Activated B cell treated with CpG ODN at 0.5 μM for 24 hours (primary cell): ENCODE measurements at regions not wholly inside any gene's neighbourhood (a gene's known extent, or its start where the extent isn't known, plus 50 kb on each side); places are given as distances from the start of the nearest gene placed in this dataset.

Source experiments
- ATAC-seq: fragments of 200-7000 bp; cut with Tn5 transposase; one replicate; pipeline ENCODE4 v1.10.0; 2021; ENCODE audit warnings: low read depth, mild to moderate bottlenecking, moderate library complexity
- CTCF ChIA-PET: fragments of 350-600 bp; sonication (Branson Sonifier 250); formaldehyde crosslinking; loops from one replicate; lab custom pipeline; 2021; ENCODE audit warnings: antibody characterized with exemption; lab: Charles Lee
- POLR2A ChIA-PET: fragments of 350-600 bp; sonication (Branson Sonifier 250); formaldehyde crosslinking; loops from one replicate; lab custom pipeline; 2021; ENCODE audit warnings: antibody characterized with exemption; lab: Charles Lee
- DNase-seq: peaks from one replicate; pipeline ENCODE4 v3.0.0; 2022
- H3K27ac Mint-ChIP-seq: one replicate; pipeline ENCODE4 v1.8.0; 2020; ENCODE audit warnings: mixed read lengths
- H3K27me3 Mint-ChIP-seq: one replicate; pipeline ENCODE4 v1.8.0; 2021; ENCODE audit warnings: mixed read lengths
- H3K36me3 Mint-ChIP-seq: one replicate; pipeline ENCODE4 v1.8.0; 2021; ENCODE audit warnings: low read depth, mixed read lengths
- H3K4me1 Mint-ChIP-seq: one replicate; pipeline ENCODE4 v1.8.0; 2021; ENCODE audit warnings: mixed read lengths
- H3K4me3 Mint-ChIP-seq: one replicate; pipeline ENCODE4 v1.8.0; 2020; ENCODE audit warnings: mild to moderate bottlenecking, mixed read lengths
- H3K9me3 Mint-ChIP-seq: one replicate; pipeline ENCODE4 v1.8.0; 2020; ENCODE audit warnings: mixed read lengths
- intact Hi-C: fragments of 100-400 bp; cut with micrococcal nuclease; formaldehyde crosslinking; loops from one replicate; pipeline ENCODE4 v1.15.1; 2024
- TF ChIP-seq, protein P1 (sequence below): fragments of 200-600 bp; IDR thresholded peaks from one replicate; pipeline ENCODE4 v1.8.0; 2022; ENCODE audit warnings: antibody characterized with exemption, mild to moderate bottlenecking

DNA sequence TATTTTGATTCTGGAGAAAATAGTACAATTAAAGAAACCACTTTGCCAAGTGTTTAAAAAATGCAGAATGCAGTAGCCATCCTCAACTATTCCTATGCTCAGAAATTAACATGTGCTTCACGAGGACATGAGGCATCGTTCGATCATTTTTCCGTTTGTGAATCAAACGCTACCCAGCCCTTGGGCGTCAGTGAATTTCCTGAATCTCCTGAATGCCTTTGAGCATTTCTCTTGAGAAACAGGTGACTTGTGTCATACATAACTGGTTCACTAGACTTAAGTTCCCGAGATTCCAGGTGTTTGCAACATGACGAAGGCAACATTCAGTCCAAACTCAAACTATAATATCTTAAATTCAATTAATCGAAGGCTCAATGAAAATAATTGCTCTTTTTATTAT, 110.0 kb upstream of the ALKAL2 start:
- ChIA-PET CTCF (no interaction called here), POLR2A (no interaction called here)
- ATAC-seq = no peak
- TF ChIP-seq, protein P1, sequence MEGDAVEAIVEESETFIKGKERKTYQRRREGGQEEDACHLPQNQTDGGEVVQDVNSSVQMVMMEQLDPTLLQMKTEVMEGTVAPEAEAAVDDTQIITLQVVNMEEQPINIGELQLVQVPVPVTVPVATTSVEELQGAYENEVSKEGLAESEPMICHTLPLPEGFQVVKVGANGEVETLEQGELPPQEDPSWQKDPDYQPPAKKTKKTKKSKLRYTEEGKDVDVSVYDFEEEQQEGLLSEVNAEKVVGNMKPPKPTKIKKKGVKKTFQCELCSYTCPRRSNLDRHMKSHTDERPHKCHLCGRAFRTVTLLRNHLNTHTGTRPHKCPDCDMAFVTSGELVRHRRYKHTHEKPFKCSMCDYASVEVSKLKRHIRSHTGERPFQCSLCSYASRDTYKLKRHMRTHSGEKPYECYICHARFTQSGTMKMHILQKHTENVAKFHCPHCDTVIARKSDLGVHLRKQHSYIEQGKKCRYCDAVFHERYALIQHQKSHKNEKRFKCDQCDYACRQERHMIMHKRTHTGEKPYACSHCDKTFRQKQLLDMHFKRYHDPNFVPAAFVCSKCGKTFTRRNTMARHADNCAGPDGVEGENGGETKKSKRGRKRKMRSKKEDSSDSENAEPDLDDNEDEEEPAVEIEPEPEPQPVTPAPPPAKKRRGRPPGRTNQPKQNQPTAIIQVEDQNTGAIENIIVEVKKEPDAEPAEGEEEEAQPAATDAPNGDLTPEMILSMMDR = no peak
- H3K4me1 Mint-ChIP-seq = peaks cover 9% of the 10 kb centered on the region
- no peaks in the 10 kb centered on the region for H3K27me3 Mint-ChIP-seq
- intact Hi-C loops = no loop called here
- H3K36me3 Mint-ChIP-seq = no peaks in the 10 kb centered on the region
- DNase-seq = no peak
- no peak overlapping the region for H3K4me3 Mint-ChIP-seq
- no peaks in the 10 kb centered on the region for H3K9me3 Mint-ChIP-seq
- no peak overlapping the region for H3K27ac Mint-ChIP-seq

DNA sequence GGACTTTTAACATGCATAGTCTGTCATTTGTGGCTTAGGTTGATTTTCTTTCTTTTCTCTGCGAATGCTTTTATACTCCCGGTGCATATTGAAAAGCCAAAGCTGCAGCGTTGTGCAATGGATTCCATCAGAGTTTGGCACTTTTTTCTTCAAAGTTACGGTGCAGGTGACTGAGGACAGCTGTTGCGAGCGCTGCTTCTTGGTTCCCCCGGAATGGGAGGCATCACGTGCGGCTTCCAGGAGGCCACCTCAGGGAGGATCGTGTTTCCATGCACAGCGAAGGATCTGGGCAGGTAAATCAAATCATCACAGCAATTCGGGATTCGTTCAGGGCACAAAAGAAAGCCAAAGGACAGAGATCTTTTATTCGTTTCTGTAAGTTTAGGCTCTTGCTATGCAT, 109.6 kb upstream of the ALKAL2 start:
- ChIA-PET POLR2A (no interaction called here), CTCF (no interaction called here)
- Mint-ChIP-seq H3K27ac (no peak overlapping the region), H3K4me3 (no peak overlapping the region), H3K4me1 (peaks cover 9% of the 10 kb centered on the region), H3K9me3 (no peaks in the 10 kb centered on the region), H3K27me3 (no peaks in the 10 kb centered on the region), H3K36me3 (no peaks in the 10 kb centered on the region)
- intact Hi-C loops = no loop called here
- TF ChIP-seq, protein P1 = no peak
- DNase-seq (no peak), ATAC-seq (no peak)

DNA sequence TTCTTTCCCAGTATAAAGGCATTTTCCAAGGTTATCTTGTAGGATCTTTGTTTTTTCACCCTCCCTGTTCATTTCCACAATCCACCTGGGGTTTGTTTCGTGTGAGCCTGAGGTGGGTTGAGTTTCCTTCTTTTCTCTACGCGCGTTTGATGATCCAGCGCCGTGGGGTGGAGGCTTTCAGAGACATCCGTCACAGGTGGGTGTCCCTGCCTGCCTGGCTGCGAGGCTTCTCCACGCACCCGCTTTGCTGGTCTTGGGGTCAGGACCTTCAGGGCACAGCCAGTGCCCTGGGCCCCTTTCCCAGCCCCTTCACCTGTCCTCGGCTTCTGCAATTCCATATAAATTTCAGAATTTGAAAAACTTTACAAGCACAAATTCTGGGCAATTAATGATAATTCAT, 109.0 kb upstream of the ALKAL2 start:
- DNase-seq (no peak), ATAC-seq (no peak)
- ChIA-PET POLR2A (no interaction called here), CTCF (no interaction called here)
- no peak overlapping the region for H3K27ac Mint-ChIP-seq
- H3K27me3 Mint-ChIP-seq = no peaks in the 10 kb centered on the region
- TF ChIP-seq, protein P1 = no peak
- no peaks in the 10 kb centered on the region for H3K9me3 Mint-ChIP-seq
- no peaks in the 10 kb centered on the region for H3K36me3 Mint-ChIP-seq
- peaks cover 9% of the 10 kb centered on the region for H3K4me1 Mint-ChIP-seq
- intact Hi-C loops = no loop called here
- no peak overlapping the region for H3K4me3 Mint-ChIP-seq

DNA sequence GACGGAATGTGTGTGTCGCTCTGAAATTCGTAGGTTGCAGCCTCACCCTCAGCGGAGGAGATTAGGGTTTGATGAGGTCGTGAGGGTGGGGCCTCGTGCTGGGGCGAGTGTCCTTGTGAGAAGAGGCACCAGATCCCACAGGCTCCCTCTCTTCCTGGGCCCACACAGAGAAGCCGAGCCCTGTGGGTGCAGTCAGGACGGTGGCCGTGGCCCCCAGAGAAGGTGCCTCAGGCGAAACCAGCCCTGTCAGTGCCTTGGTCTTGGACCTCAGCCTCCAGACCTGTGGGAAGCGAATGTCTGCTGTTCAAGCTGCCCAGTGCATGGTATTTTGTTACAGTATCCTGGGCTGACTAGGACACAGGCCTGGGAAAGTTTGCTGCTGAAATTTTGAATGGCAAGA, 108.0 kb upstream of the ALKAL2 start:
- TF ChIP-seq, protein P1 = no peak
- Mint-ChIP-seq H3K36me3 (no peaks in the 10 kb centered on the region), H3K27me3 (no peaks in the 10 kb centered on the region), H3K27ac (no peak overlapping the region), H3K4me1 (peaks cover 9% of the 10 kb centered on the region), H3K4me3 (no peak overlapping the region), H3K9me3 (no peaks in the 10 kb centered on the region)
- DNase-seq (no peak), ATAC-seq (no peak)
- CTCF ChIA-PET = no interaction called here
- intact Hi-C loops = no loop called here
- POLR2A ChIA-PET = no interaction called here

DNA sequence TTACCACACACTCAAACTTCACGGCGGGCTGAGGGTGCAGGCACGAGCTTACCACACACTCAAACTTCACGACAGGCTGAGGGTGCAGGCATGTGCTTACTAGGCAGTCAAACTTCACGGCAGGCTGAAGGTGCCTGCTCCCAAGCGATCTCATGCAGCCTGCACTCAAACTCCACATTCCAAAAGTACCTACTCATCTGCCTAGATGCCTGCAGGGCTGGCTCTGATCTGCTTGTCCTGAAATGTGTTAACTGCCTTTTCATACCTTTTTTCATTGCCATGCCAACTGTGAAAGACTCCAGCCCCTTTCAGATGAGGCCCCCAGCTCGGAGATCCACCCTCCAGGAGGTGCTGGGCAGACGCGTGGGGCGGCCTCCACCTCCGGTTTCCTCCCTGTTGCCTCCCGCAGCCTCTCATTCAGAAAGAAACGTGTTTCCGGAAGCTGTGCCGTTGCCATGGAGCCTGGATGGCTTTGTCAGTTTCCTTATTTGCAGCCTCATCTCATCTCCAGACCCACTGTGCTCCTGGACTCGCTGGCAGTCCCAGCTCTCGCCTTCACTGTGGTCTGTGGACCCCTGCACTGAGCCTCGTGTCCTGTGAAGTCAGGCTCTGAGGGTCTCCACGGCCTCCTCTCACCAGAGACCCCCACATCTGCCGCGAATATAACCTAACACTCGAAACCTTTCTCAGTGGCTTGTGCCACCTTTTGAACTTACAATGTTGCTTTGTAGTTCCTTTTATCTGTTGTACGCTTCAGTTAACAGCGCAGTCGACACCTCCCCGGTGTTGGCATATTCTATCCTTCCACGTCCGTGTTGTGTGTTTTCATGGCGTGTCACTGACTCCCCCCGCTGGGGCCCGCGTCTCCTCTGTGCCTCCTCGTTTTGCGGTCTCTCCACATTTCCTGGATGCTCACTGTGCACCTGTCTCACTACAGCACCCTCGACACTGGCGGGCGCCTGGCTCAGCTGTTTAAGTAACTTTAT, 106.1 kb upstream of the ALKAL2 start:
- Mint-ChIP-seq H3K4me3 (peak overlapping the region; percentile 70), H3K36me3 (no peaks in the 10 kb centered on the region), H3K9me3 (no peaks in the 10 kb centered on the region), H3K4me1 (peaks cover 9% of the 10 kb centered on the region), H3K27ac (peak overlapping the region; percentile 84), H3K27me3 (no peaks in the 10 kb centered on the region)
- DNase-seq = no peak
- TF ChIP-seq, protein P1 = no peak
- intact Hi-C loops = no loop called here
- peak; percentile 80 for ATAC-seq
- POLR2A ChIA-PET = no interaction called here
- CTCF ChIA-PET = no interaction called here
